Vagina (tissue), 2 donors: ENCODE measurements at regions not wholly inside any gene's neighbourhood (a gene's known extent, or its start where the extent isn't known, plus 50 kb on each side); places are given as distances from the start of the nearest gene placed in this dataset.

ENCODE experiments used
- POLR2AphosphoS5 ChIP-seq, 2 donors: sonication (generic); formaldehyde crosslinking; IDR thresholded peaks; one replicate each; pipeline ENCODE4 v1.9.0; 2017; ENCODE audit warnings: antibody characterized with exemption in 2 of 2, mild to moderate bottlenecking in 2 of 2, low read depth in 1 of 2; ENCODE audit not compliant: insufficient read depth in 1 of 2
- TF ChIP-seq, protein P1 (sequence below), 3 experiments: fragments of 450-650 bp in 2 of 3; fragments of 200-600 bp in 1 of 3; sonication (generic) in 1 of 3; IDR thresholded peaks; one replicate each; pipeline ENCODE4 v1.5.1; 2017 to 2019; ENCODE audit warnings: antibody characterized with exemption in 3 of 3, mild to moderate bottlenecking in 2 of 3, moderate library complexity in 2 of 3

GRCh38 chr12:3432868-3433267 lies 58.1 kb upstream of the PRMT8 start:
- TF ChIP-seq POLR2AphosphoS5 (IDR thresholded peaks at IDR 0.05; ENCODE audit: insufficient read depth in 1 of 2, low read depth in 1 of 2) = no peak
- TF ChIP-seq, protein P1, sequence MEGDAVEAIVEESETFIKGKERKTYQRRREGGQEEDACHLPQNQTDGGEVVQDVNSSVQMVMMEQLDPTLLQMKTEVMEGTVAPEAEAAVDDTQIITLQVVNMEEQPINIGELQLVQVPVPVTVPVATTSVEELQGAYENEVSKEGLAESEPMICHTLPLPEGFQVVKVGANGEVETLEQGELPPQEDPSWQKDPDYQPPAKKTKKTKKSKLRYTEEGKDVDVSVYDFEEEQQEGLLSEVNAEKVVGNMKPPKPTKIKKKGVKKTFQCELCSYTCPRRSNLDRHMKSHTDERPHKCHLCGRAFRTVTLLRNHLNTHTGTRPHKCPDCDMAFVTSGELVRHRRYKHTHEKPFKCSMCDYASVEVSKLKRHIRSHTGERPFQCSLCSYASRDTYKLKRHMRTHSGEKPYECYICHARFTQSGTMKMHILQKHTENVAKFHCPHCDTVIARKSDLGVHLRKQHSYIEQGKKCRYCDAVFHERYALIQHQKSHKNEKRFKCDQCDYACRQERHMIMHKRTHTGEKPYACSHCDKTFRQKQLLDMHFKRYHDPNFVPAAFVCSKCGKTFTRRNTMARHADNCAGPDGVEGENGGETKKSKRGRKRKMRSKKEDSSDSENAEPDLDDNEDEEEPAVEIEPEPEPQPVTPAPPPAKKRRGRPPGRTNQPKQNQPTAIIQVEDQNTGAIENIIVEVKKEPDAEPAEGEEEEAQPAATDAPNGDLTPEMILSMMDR (IDR thresholded peaks at IDR 0.05) = no peak
